ENCODE measurements at regions not wholly inside any gene's neighbourhood (a gene's known extent, or its start where the extent isn't known, plus 50 kb on each side); places are given as distances from the start of the nearest gene placed in this dataset.

- no peak for TF ChIP-seq MAFK (conservative IDR thresholded peaks at IDR 0.05 in 1 of 2, IDR thresholded peaks at IDR 0.05 in 1 of 2; ENCODE audit: low read length in 2 of 2)
- TF ChIP-seq CTCF (CRISPR knock-in tag; IDR thresholded peaks at IDR 0.05) = no peak
- TF ChIP-seq CREB1 (IDR thresholded peaks at IDR 0.05) = no peak
- no peak for TF ChIP-seq CREB1 (CRISPR knock-in tag; IDR thresholded peaks at IDR 0.05)
- no peak for TF ChIP-seq ZNF232 (CRISPR knock-in tag; IDR thresholded peaks at IDR 0.05; ENCODE audit: borderline replicate concordance)
- TF ChIP-seq HBP1 (CRISPR knock-in tag; IDR thresholded peaks at IDR 0.05; ENCODE audit: low read depth) = no peak
- no peak for TF ChIP-seq ZNF746 (CRISPR knock-in tag; IDR thresholded peaks at IDR 0.05)
- TF ChIP-seq PATZ1 (CRISPR knock-in tag; IDR thresholded peaks at IDR 0.05) = no peak
- no peak for TF ChIP-seq FOXO1 (CRISPR knock-in tag; IDR thresholded peaks at IDR 0.05)
Observed at GRCh38 chr7:95658676-95659075, 62.4 kb upstream of the PDK4 start.
